SK-N-SH treated with all-trans-retinoic acid at 6 μM for 48 hours (cell line): ENCODE measurements at regions not wholly inside any gene's neighbourhood (a gene's known extent, or its start where the extent isn't known, plus 50 kb on each side); places are given as distances from the start of the nearest gene placed in this dataset.
A peak's percentile ranks its signal among the peaks of the same experiment; 100 is the strongest.

ENCODE experiments used
- ATAC-seq: fragments of 200-7000 bp; cut with Tn5 transposase; 3 replicates; pipeline ENCODE4 v1.9.1; 2020; ENCODE audit warnings: mild to moderate bottlenecking, moderate library complexity
- ARNTL ChIP-seq: fragments of 450-650 bp; formaldehyde crosslinking; IDR thresholded peaks from 2 replicates; pipeline ENCODE4 v1.5.0; 2020; ENCODE audit warnings: low read depth, mild to moderate bottlenecking, moderate library complexity, borderline replicate concordance
- CREB5 ChIP-seq: fragments of 250-450 bp; sonication (Bioruptor Pico); IDR thresholded peaks from 2 replicates; pipeline ENCODE4 v1.5.1; 2020; ENCODE audit warnings: low read depth, mild to moderate bottlenecking, moderate library complexity
- CSDC2 ChIP-seq: fragments of 250-450 bp; sonication (Bioruptor Pico); IDR thresholded peaks from 2 replicates; pipeline ENCODE4 v1.5.0; 2020; ENCODE audit warnings: mild to moderate bottlenecking, moderate library complexity
- CSRNP3 ChIP-seq: fragments of 250-450 bp; sonication (Bioruptor Pico); IDR thresholded peaks from 2 replicates; pipeline ENCODE4 v1.5.1; 2021; ENCODE audit warnings: mild to moderate bottlenecking, moderate library complexity
- ESRRG ChIP-seq: fragments of 250-450 bp; sonication (Bioruptor Pico); IDR thresholded peaks from 2 replicates; pipeline ENCODE4 v1.6.1; 2021; ENCODE audit warnings: mild to moderate bottlenecking
- GLIS3 ChIP-seq: fragments of 250-450 bp; sonication (Bioruptor Pico); IDR thresholded peaks from 2 replicates; pipeline ENCODE4 v1.5.0; 2020; ENCODE audit warnings: mild to moderate bottlenecking, moderate library complexity
- ISL1 ChIP-seq: fragments of 250-450 bp; sonication (Bioruptor Pico); IDR thresholded peaks from 2 replicates; pipeline ENCODE4 v2.1.2; 2022; ENCODE audit warnings: mild to moderate bottlenecking, moderate library complexity
- OSR1 ChIP-seq: fragments of 250-450 bp; sonication (Bioruptor Pico); IDR thresholded peaks from 2 replicates; pipeline ENCODE4 v1.8.0; 2022; ENCODE audit warnings: moderate library complexity, mild to moderate bottlenecking, inconsistent platforms
- PATZ1 ChIP-seq: fragments of 250-450 bp; sonication (Bioruptor Pico); IDR thresholded peaks from 2 replicates; pipeline ENCODE4 v1.8.0; 2020; ENCODE audit warnings: mild to moderate bottlenecking, moderate library complexity, borderline replicate concordance
- PPARA ChIP-seq: fragments of 250-450 bp; sonication (Bioruptor Pico); IDR thresholded peaks from 2 replicates; pipeline ENCODE4 v1.5.0; 2020; ENCODE audit warnings: mild to moderate bottlenecking, borderline replicate concordance
- RARB ChIP-seq: fragments of 250-450 bp; sonication (Bioruptor Pico); IDR thresholded peaks from 2 replicates; pipeline ENCODE4 v1.8.0; 2021; ENCODE audit warnings: mild to moderate bottlenecking, moderate library complexity
- SNAI2 ChIP-seq: fragments of 250-450 bp; sonication (Bioruptor Pico); IDR thresholded peaks from 2 replicates; pipeline ENCODE4 v1.5.0; 2020; ENCODE audit warnings: mild to moderate bottlenecking, moderate library complexity
- TOX ChIP-seq: fragments of 250-450 bp; sonication (Bioruptor Pico); IDR thresholded peaks from 2 replicates; pipeline ENCODE4 v1.8.0; 2021; ENCODE audit warnings: mild to moderate bottlenecking, moderate library complexity, borderline replicate concordance
- TSHZ2 ChIP-seq: fragments of 250-450 bp; sonication (Bioruptor Pico); IDR thresholded peaks from 2 replicates; pipeline ENCODE4 v1.5.0; 2020; ENCODE audit warnings: mild to moderate bottlenecking, moderate library complexity
- ZC3H10 ChIP-seq: fragments of 250-450 bp; sonication (Bioruptor Pico); IDR thresholded peaks from 2 replicates; pipeline ENCODE4 v1.5.1; 2021; ENCODE audit warnings: mild to moderate bottlenecking, moderate library complexity
- ZFP3 ChIP-seq: fragments of 250-450 bp; sonication (Bioruptor Pico); IDR thresholded peaks from 2 replicates; pipeline ENCODE4 v1.5.0; 2020; ENCODE audit warnings: mild to moderate bottlenecking, moderate library complexity
- ZFP30 ChIP-seq: fragments of 450-650 bp; formaldehyde crosslinking; IDR thresholded peaks from 2 replicates; pipeline ENCODE4 v1.5.0; 2022; ENCODE audit warnings: mild to moderate bottlenecking, moderate library complexity
- ZNF565 ChIP-seq: fragments of 450-650 bp; formaldehyde crosslinking; conservative IDR thresholded peaks from 2 replicates; pipeline ENCODE4 v1.5.0; 2020; ENCODE audit warnings: low read depth, mild to moderate bottlenecking, moderate library complexity
- ZNF70 ChIP-seq: fragments of 450-650 bp; formaldehyde crosslinking; IDR thresholded peaks from 2 replicates; pipeline ENCODE4 v1.5.0; 2020; ENCODE audit warnings: mild to moderate bottlenecking, moderate library complexity
- ZNF8 ChIP-seq: fragments of 450-650 bp; formaldehyde crosslinking; IDR thresholded peaks from 2 replicates; pipeline ENCODE4 v1.5.0; 2020; ENCODE audit warnings: mild to moderate bottlenecking, moderate library complexity

GRCh38 chr1:219038398-219038797, 135.3 kb upstream of the LYPLAL1 start (continued):
- TF ChIP-seq RARB (CRISPR knock-in tag) (no peak), CREB5 (CRISPR knock-in tag) (no peak), ISL1 (CRISPR knock-in tag) (no peak), ZNF70 (no peak), ARNTL (CRISPR knock-in tag) (no peak)

GRCh38 chr1:219039017-219039681, 134.5 kb upstream of the LYPLAL1 start:
- ATAC-seq = no peak
- TF ChIP-seq ZFP30 (CRISPR knock-in tag) (no peak), TSHZ2 (no peak), ZNF70 (no peak), PATZ1 (no peak), ZFP3 (no peak), CSDC2 (CRISPR knock-in tag) (no peak), SNAI2 (CRISPR knock-in tag) (no peak), ZC3H10 (CRISPR knock-in tag) (no peak), ZNF565 (CRISPR knock-in tag) (no peak), ISL1 (CRISPR knock-in tag) (no peak), ARNTL (CRISPR knock-in tag) (no peak), CSRNP3 (CRISPR knock-in tag) (no peak), ZNF8 (CRISPR knock-in tag) (no peak)

- no peak for TF ChIP-seq TOX (CRISPR knock-in tag)
- ATAC-seq = no peak
Observed at GRCh38 chr1:219039682-219040154, 134.0 kb upstream of the LYPLAL1 start.

- TF ChIP-seq ZC3H10 (CRISPR knock-in tag) = no peak
- no peak for TF ChIP-seq ZFP30 (CRISPR knock-in tag)
- no peak for TF ChIP-seq TOX (CRISPR knock-in tag)
- TF ChIP-seq GLIS3 = no peak
- TF ChIP-seq, all 23 proteins: peak for 0
- ATAC-seq = no peak
Observed at GRCh38 chr1:219040291-219040690, 133.4 kb upstream of the LYPLAL1 start.

- ATAC-seq = peak; percentile 65
- TF ChIP-seq ESRRG (CRISPR knock-in tag) (no peak), ZNF70 (no peak), CSRNP3 (CRISPR knock-in tag) (no peak), ARNTL (CRISPR knock-in tag) (no peak), ZNF8 (CRISPR knock-in tag) (no peak), GLIS3 (no peak), RARB (CRISPR knock-in tag) (no peak), PPARA (CRISPR knock-in tag) (no peak), ZFP30 (CRISPR knock-in tag) (no peak), ZNF565 (CRISPR knock-in tag) (no peak), CREB5 (CRISPR knock-in tag) (no peak), ZFP3 (no peak), OSR1 (CRISPR knock-in tag) (no peak), ISL1 (CRISPR knock-in tag) (no peak), PATZ1 (no peak), CSDC2 (CRISPR knock-in tag) (no peak), ZC3H10 (CRISPR knock-in tag) (no peak)
Observed at GRCh38 chr1:219041141-219041540, 132.5 kb upstream of the LYPLAL1 start.
